Fibroblast of lung (primary cell): ENCODE measurements at regions not wholly inside any gene's neighbourhood (a gene's known extent, or its start where the extent isn't known, plus 50 kb on each side); places are given as distances from the start of the nearest gene placed in this dataset.

Experiments
- EZH2 ChIP-seq: IDR thresholded peaks from 2 replicates; pipeline ENCODE4 v1.5.1; 2012; ENCODE audit warnings: low read length, control low read depth, mild to moderate bottlenecking; ENCODE audit errors: missing control alignments
- TF ChIP-seq, protein P1 (sequence below), 2 donors: IDR thresholded peaks in 1 of 2; conservative IDR thresholded peaks in 1 of 2; 1 replicate in 1 of 2; 2 replicates in 1 of 2; pipeline ENCODE4 v1.5.1; 2011 to 2012; ENCODE audit warnings: low read length in 2 of 2, control low read depth in 1 of 2, inconsistent platforms in 1 of 2, low read depth in 1 of 2, mild to moderate bottlenecking in 1 of 2

DNA sequence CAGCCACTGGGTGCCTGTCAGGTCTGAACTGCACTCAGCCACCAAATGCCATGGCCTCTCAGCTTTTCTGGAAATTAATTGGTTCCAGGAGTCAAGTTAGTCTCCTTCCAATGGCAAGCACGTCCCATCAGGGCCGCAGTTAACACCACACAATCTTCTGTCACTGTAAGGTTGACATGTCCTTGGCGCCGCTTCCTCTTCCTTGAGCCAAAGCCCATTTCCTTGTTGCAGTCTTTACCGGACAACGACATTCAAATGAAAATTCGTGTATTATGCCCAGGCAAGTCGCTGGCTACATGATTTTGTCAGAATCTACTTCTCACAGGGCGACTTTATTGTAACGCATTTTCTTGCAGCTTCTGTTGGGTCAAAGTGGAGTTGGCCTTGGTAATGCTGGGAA lies 430.6 kb upstream of the KAZN start:
- no peak for TF ChIP-seq EZH2
- TF ChIP-seq, protein P1, sequence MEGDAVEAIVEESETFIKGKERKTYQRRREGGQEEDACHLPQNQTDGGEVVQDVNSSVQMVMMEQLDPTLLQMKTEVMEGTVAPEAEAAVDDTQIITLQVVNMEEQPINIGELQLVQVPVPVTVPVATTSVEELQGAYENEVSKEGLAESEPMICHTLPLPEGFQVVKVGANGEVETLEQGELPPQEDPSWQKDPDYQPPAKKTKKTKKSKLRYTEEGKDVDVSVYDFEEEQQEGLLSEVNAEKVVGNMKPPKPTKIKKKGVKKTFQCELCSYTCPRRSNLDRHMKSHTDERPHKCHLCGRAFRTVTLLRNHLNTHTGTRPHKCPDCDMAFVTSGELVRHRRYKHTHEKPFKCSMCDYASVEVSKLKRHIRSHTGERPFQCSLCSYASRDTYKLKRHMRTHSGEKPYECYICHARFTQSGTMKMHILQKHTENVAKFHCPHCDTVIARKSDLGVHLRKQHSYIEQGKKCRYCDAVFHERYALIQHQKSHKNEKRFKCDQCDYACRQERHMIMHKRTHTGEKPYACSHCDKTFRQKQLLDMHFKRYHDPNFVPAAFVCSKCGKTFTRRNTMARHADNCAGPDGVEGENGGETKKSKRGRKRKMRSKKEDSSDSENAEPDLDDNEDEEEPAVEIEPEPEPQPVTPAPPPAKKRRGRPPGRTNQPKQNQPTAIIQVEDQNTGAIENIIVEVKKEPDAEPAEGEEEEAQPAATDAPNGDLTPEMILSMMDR (conservative IDR thresholded peaks at IDR 0.05 in 1 of 2, IDR thresholded peaks at IDR 0.05 in 1 of 2; ENCODE audit: low read depth in 1 of 2, low read length in 2 of 2), result no peak
